ENCODE measurements at regions not wholly inside any gene's neighbourhood (a gene's known extent, or its start where the extent isn't known, plus 50 kb on each side); places are given as distances from the start of the nearest gene placed in this dataset.
"Not testable (repeated sequence)": the region's sequence is repeated elsewhere in the genome, so short reads cannot be mapped to it uniquely, and the experiment has no call there.

GRCh38 chr1:203999618-204000017 lies 73.3 kb upstream of the SOX13 start:
- no peak for DNase-seq

GRCh38 chr1:204001166-204001901 lies 71.6 kb upstream of the SOX13 start:
- DNase-seq = peak; percentile 25

- DNase-seq = no peak
Measured at GRCh38 chr1:204002614-204003013, 70.3 kb upstream of the SOX13 start.

GRCh38 chr1:204003536-204003935 lies 69.4 kb upstream of the SOX13 start:
- DNase-seq = no peak

- DNase-seq = no peak
Measured at GRCh38 chr1:204011426-204011825, 61.5 kb upstream of the SOX13 start.

- DNase-seq = no peak
Measured at GRCh38 chr1:204013052-204013451, 59.9 kb upstream of the SOX13 start.

GRCh38 chr1:204014336-204014735 lies 58.6 kb upstream of the SOX13 start:
- no peak for DNase-seq

GRCh38 chr1:204014961-204015360 lies 58.0 kb upstream of the SOX13 start:
- not testable (repeated sequence) for DNase-seq

GRCh38 chr1:204017032-204017431 lies 55.9 kb upstream of the SOX13 start:
- DNase-seq = no peak

- no peak for DNase-seq
Measured at GRCh38 chr1:204018460-204018859, 54.5 kb upstream of the SOX13 start.

Measured in inflammatory macrophage treated with lipopolysaccharide for 4 hours (primary cell).